Activated naive CD4-positive, alpha-beta T cell treated with anti-CD3 and anti-CD28 coated beads, Interleukin-2, amount 10 ng/mL, durations not matched to agents 7 days and 5 days (primary cell): ENCODE measurements at regions not wholly inside any gene's neighbourhood (a gene's known extent, or its start where the extent isn't known, plus 50 kb on each side); places are given as distances from the start of the nearest gene placed in this dataset.

ENCODE experiments used
- CTCF ChIA-PET: fragments of 350-600 bp; sonication (Branson Sonifier 250); formaldehyde crosslinking; loops from one replicate; lab custom pipeline; 2021; ENCODE audit warnings: antibody characterized with exemption; lab: Charles Lee
- DNase-seq: peaks from one replicate; pipeline ENCODE4 v3.0.0-alpha.2; 2020
- H3K27ac Mint-ChIP-seq: one replicate; pipeline ENCODE4 v1.8.0; 2021; ENCODE audit warnings: mild to moderate bottlenecking, moderate library complexity, mixed read lengths
- H3K27me3 Mint-ChIP-seq: one replicate; pipeline ENCODE4 v1.8.0; 2021; ENCODE audit warnings: mild to moderate bottlenecking, mixed read lengths
- H3K36me3 Mint-ChIP-seq: one replicate; pipeline ENCODE4 v1.8.0; 2021; ENCODE audit warnings: mixed read lengths
- H3K4me1 Mint-ChIP-seq: one replicate; pipeline ENCODE4 v1.8.0; 2021; ENCODE audit warnings: mixed read lengths
- H3K4me3 Mint-ChIP-seq: one replicate; pipeline ENCODE4 v1.8.0; 2021; ENCODE audit warnings: mild to moderate bottlenecking, moderate library complexity, mixed read lengths
- H3K9me3 Mint-ChIP-seq: one replicate; pipeline ENCODE4 v1.8.0; 2021; ENCODE audit warnings: mixed read lengths

- H3K27ac Mint-ChIP-seq = no peak overlapping the region
- CTCF ChIA-PET = no interaction called here
- no peak for DNase-seq
- H3K36me3 Mint-ChIP-seq = no peaks in the 10 kb centered on the region
- H3K4me1 Mint-ChIP-seq = no peaks in the 10 kb centered on the region
- H3K9me3 Mint-ChIP-seq = peaks cover 12% of the 10 kb centered on the region
- no peak overlapping the region for H3K4me3 Mint-ChIP-seq
- no peaks in the 10 kb centered on the region for H3K27me3 Mint-ChIP-seq
Observed at GRCh38 chr5:44002381-44002901, 386.8 kb downstream of the FGF10 start.

DNA sequence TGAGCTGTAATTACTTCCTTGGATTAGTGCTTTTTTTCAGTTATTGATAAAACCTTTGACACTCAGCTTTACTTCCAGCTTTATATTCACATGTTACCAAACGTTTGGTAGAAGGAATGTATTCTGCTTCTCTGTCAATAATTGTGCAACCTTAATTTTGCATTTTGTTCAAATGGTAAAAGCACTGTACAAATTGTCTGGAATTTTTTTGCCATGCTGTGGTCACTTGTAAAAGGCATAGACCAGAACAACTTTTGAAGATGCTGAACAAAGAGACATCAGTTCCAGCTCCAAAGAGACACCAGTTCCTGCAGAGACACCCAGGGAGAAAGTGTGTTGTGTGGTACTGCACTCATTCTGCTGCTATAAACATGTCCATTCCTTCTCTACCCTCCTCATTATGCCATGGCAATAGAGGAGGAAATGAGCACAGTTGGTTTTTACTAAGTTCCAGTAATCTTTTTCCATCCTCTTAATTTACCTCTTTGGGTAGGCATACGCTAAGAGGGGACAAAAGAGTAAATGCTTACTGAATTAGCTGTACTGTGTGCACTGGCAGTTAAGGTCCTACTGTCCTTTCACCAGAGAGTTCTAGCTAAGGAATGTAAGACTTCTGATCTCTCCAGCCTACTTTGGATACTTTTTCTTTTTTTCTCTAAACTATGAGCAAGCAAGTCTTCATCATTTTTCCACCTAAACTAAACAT lies 387.4 kb downstream of the FGF10 start:
- Mint-ChIP-seq H3K4me3 (no peak overlapping the region), H3K4me1 (no peaks in the 10 kb centered on the region), H3K27ac (no peak overlapping the region), H3K27me3 (no peaks in the 10 kb centered on the region), H3K9me3 (peaks cover 15% of the 10 kb centered on the region), H3K36me3 (no peaks in the 10 kb centered on the region)
- CTCF ChIA-PET = no interaction called here
- DNase-seq = no peak

DNA sequence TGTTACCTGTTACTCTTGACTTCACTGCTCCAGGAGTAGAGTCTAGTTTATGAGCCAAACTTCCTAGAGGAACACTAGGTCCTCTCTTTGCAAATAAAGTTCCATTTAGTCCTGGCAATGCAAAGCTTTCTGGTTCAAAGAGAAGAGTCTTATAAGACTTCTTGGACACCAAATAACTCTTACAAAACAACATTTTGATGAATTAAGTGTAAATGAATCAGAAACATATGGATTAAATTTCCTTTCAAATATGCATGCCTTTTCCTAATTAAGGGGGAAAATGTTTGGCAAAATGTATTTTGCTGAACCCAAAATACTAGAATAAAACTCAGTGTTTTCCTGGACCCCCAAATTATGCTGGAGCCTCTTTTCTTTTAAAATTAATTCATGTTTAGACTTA lies 388.0 kb downstream of the FGF10 start:
- Mint-ChIP-seq H3K4me1 (no peaks in the 10 kb centered on the region), H3K27me3 (no peaks in the 10 kb centered on the region), H3K4me3 (no peak overlapping the region), H3K27ac (no peak overlapping the region), H3K9me3 (peaks cover 10% of the 10 kb centered on the region), H3K36me3 (no peaks in the 10 kb centered on the region)
- DNase-seq = no peak
- CTCF ChIA-PET = no interaction called here

- H3K4me1 Mint-ChIP-seq = no peaks in the 10 kb centered on the region
- CTCF ChIA-PET = no interaction called here
- H3K36me3 Mint-ChIP-seq = no peaks in the 10 kb centered on the region
- no peaks in the 10 kb centered on the region for H3K27me3 Mint-ChIP-seq
- DNase-seq = no peak
- H3K4me3 Mint-ChIP-seq = no peak overlapping the region
- no peak overlapping the region for H3K27ac Mint-ChIP-seq
- H3K9me3 Mint-ChIP-seq = peaks cover 5% of the 10 kb centered on the region
Observed at GRCh38 chr5:43997647-43998272, 391.5 kb downstream of the FGF10 start.

DNA sequence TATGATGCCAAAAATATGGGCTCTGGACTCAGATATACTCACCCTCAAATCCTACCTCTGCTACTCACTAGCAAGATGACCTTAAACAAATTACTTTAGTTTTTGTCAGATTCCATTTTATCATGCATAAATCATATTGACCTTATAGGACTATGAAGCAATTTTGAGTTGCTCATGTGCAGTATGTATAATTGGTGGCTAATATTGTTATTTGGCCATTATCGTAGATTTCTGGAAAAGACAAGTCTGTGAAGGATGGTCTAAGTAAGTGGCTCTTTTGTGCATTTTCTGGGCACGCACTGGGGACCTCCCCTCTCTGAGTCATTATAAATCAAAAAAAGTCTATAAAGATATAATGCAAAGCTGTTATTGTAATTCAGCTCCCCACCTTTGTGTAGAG lies 393.0 kb downstream of the FGF10 start:
- no peaks in the 10 kb centered on the region for H3K36me3 Mint-ChIP-seq
- H3K27ac Mint-ChIP-seq = no peak overlapping the region
- DNase-seq = no peak
- H3K27me3 Mint-ChIP-seq = no peaks in the 10 kb centered on the region
- H3K4me3 Mint-ChIP-seq = no peak overlapping the region
- CTCF ChIA-PET = no interaction called here
- H3K4me1 Mint-ChIP-seq = no peaks in the 10 kb centered on the region
- H3K9me3 Mint-ChIP-seq = peaks cover 5% of the 10 kb centered on the region

DNA sequence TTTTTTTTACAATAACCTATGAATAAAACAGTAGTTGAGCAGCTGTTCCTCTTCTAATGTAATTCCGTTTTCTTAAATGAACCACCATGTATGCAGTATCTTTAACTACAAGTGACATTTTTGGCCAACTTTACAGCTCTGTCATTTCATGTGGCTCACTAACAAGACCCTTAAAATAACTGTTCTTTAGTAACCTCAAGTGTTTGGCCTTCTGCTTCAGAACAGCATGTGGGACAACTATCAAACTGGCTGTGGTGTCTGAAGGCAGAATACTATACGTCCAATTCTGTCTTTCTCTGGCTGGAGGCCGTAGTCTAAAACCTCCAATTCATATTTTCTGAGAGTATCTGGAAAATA lies 391.4 kb downstream of the NNT start:
- no peaks in the 10 kb centered on the region for H3K36me3 Mint-ChIP-seq
- DNase-seq = no peak
- H3K9me3 Mint-ChIP-seq = peaks cover 4% of the 10 kb centered on the region
- no peaks in the 10 kb centered on the region for H3K27me3 Mint-ChIP-seq
- no peak overlapping the region for H3K27ac Mint-ChIP-seq
- no peaks in the 10 kb centered on the region for H3K4me1 Mint-ChIP-seq
- H3K4me3 Mint-ChIP-seq = no peak overlapping the region
- CTCF ChIA-PET = no interaction called here

- no peak overlapping the region for H3K4me3 Mint-ChIP-seq
- no peak overlapping the region for H3K27ac Mint-ChIP-seq
- H3K9me3 Mint-ChIP-seq = peaks cover 4% of the 10 kb centered on the region
- H3K36me3 Mint-ChIP-seq = no peaks in the 10 kb centered on the region
- no peaks in the 10 kb centered on the region for H3K27me3 Mint-ChIP-seq
- CTCF ChIA-PET = no interaction called here
- H3K4me1 Mint-ChIP-seq = no peaks in the 10 kb centered on the region
- DNase-seq = no peak
Observed at GRCh38 chr5:43993634-43994351, 390.8 kb downstream of the NNT start.

DNA sequence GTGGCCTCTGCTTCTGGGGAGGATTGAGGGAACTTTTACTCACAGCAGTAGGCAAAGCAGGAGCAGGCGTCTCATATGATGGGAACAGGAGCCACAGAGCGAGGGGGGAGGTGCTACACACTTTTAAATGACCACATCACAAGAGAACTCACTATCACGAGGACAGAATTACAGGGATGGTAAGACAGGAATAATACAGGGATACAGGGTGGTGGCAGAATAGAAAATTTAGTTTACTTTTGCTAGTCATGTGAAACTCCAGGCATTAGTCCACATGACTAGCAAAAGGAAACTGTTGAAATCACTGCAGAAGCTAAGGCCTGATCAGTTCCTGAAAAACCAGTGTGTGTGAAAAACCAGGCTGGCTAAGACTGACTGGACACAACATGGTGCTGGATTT lies 382.4 kb downstream of the NNT start:
- Mint-ChIP-seq H3K4me3 (no peak overlapping the region), H3K27ac (no peak overlapping the region), H3K9me3 (peaks cover 3% of the 10 kb centered on the region), H3K4me1 (no peaks in the 10 kb centered on the region), H3K27me3 (no peaks in the 10 kb centered on the region), H3K36me3 (no peaks in the 10 kb centered on the region)
- no peak for DNase-seq
- CTCF ChIA-PET = no interaction called here

- no peak for DNase-seq
- Mint-ChIP-seq H3K36me3 (no peaks in the 10 kb centered on the region), H3K4me3 (no peak overlapping the region), H3K4me1 (no peaks in the 10 kb centered on the region), H3K9me3 (peaks cover 8% of the 10 kb centered on the region), H3K27me3 (no peaks in the 10 kb centered on the region), H3K27ac (no peak overlapping the region)
- CTCF ChIA-PET = interaction anchor here (1.2 kb wide), 1 partner anchor 10 kb away, joined by 5 read pairs; no protein-coding TSS in a partner anchor
Observed at GRCh38 chr5:43981556-43981955, 378.6 kb downstream of the NNT start.

- Mint-ChIP-seq H3K4me1 (no peaks in the 10 kb centered on the region), H3K9me3 (peaks cover 6% of the 10 kb centered on the region), H3K36me3 (no peaks in the 10 kb centered on the region), H3K4me3 (no peak overlapping the region), H3K27ac (no peak overlapping the region), H3K27me3 (no peaks in the 10 kb centered on the region)
- CTCF ChIA-PET = no interaction called here
- DNase-seq = no peak
Observed at GRCh38 chr5:43973908-43974307, 370.9 kb downstream of the NNT start.

GRCh38 chr5:43973318-43973717 lies 370.3 kb downstream of the NNT start:
- peaks cover 6% of the 10 kb centered on the region for H3K9me3 Mint-ChIP-seq
- no peak overlapping the region for H3K4me3 Mint-ChIP-seq
- H3K36me3 Mint-ChIP-seq = no peaks in the 10 kb centered on the region
- DNase-seq = no peak
- H3K4me1 Mint-ChIP-seq = no peaks in the 10 kb centered on the region
- H3K27me3 Mint-ChIP-seq = no peaks in the 10 kb centered on the region
- no peak overlapping the region for H3K27ac Mint-ChIP-seq
- CTCF ChIA-PET = no interaction called here

- no peak overlapping the region for H3K4me3 Mint-ChIP-seq
- H3K27ac Mint-ChIP-seq = no peak overlapping the region
- no peaks in the 10 kb centered on the region for H3K36me3 Mint-ChIP-seq
- no peaks in the 10 kb centered on the region for H3K27me3 Mint-ChIP-seq
- H3K4me1 Mint-ChIP-seq = no peaks in the 10 kb centered on the region
- CTCF ChIA-PET = no interaction called here
- H3K9me3 Mint-ChIP-seq = peaks cover 7% of the 10 kb centered on the region
- DNase-seq = no peak
Observed at GRCh38 chr5:43967165-43967564, 364.2 kb downstream of the NNT start.

- no peak for DNase-seq
- CTCF ChIA-PET = no interaction called here
- no peaks in the 10 kb centered on the region for H3K4me1 Mint-ChIP-seq
- no peak overlapping the region for H3K4me3 Mint-ChIP-seq
- H3K27me3 Mint-ChIP-seq = no peaks in the 10 kb centered on the region
- H3K36me3 Mint-ChIP-seq = no peaks in the 10 kb centered on the region
- peaks cover 15% of the 10 kb centered on the region for H3K9me3 Mint-ChIP-seq
- no peak overlapping the region for H3K27ac Mint-ChIP-seq
Observed at GRCh38 chr5:43959144-43959543, 356.2 kb downstream of the NNT start.

GRCh38 chr5:43947935-43948334 lies 345.0 kb downstream of the NNT start:
- Mint-ChIP-seq H3K4me1 (no peaks in the 10 kb centered on the region), H3K4me3 (no peak overlapping the region), H3K9me3 (peaks cover 15% of the 10 kb centered on the region), H3K36me3 (no peaks in the 10 kb centered on the region), H3K27me3 (no peaks in the 10 kb centered on the region), H3K27ac (no peak overlapping the region)
- DNase-seq = no peak
- CTCF ChIA-PET = no interaction called here

- no peaks in the 10 kb centered on the region for H3K36me3 Mint-ChIP-seq
- CTCF ChIA-PET = no interaction called here
- DNase-seq = no peak
- H3K9me3 Mint-ChIP-seq = peaks cover 12% of the 10 kb centered on the region
- H3K27me3 Mint-ChIP-seq = no peaks in the 10 kb centered on the region
- H3K4me1 Mint-ChIP-seq = no peaks in the 10 kb centered on the region
- no peak overlapping the region for H3K27ac Mint-ChIP-seq
- no peak overlapping the region for H3K4me3 Mint-ChIP-seq
Observed at GRCh38 chr5:43941806-43942205, 338.8 kb downstream of the NNT start.
